Upper lobe of left lung (tissue), 6 donors: ENCODE measurements at regions not wholly inside any gene's neighbourhood (a gene's known extent, or its start where the extent isn't known, plus 50 kb on each side); places are given as distances from the start of the nearest gene placed in this dataset.

Experiments
- ATAC-seq, 2 donors: fragments of 200-7000 bp; cut with Tn5 transposase; one replicate each; pipeline ENCODE4 v1.9.1; 2022; ENCODE audit warnings: mild to moderate bottlenecking in 2 of 2, moderate library complexity in 2 of 2; ENCODE audit not compliant: low FRiP score in 2 of 2
- DNase-seq, 2 donors: peaks; one replicate each; pipeline ENCODE4 v3.0.0-alpha.2; 2019 to 2020
- H3K27ac ChIP-seq, 4 donors: fragments of 200-600 bp; sonication (generic); one replicate each; pipeline ENCODE4 v1.5.1; 2016 to 2019
- H3K27me3 ChIP-seq, 4 donors: fragments of 200-600 bp; sonication (generic); one replicate each; pipeline ENCODE4 v1.5.1; 2017 to 2019
- H3K36me3 ChIP-seq, 4 donors: fragments of 200-600 bp; sonication (generic); one replicate each; pipeline ENCODE4 v1.5.1; 2016 to 2019
- H3K4me1 ChIP-seq, 4 donors: fragments of 200-600 bp; sonication (generic); one replicate each; pipeline ENCODE4 v1.5.1; 2018 to 2019
- H3K4me3 ChIP-seq, 4 donors: fragments of 200-600 bp; sonication (generic); one replicate each; pipeline ENCODE4 v1.5.1; 2017 to 2019; ENCODE audit warnings: mild to moderate bottlenecking in 2 of 4, moderate library complexity in 1 of 4
- H3K9me3 ChIP-seq, 4 donors: fragments of 200-600 bp; sonication (generic); one replicate each; pipeline ENCODE4 v1.5.1; 2018 to 2019
- EP300 ChIP-seq, 4 donors: sonication (generic); formaldehyde crosslinking; IDR thresholded peaks; one replicate each; pipeline ENCODE4 v1.5.1; 2017; ENCODE audit warnings: antibody characterized with exemption in 4 of 4, control low read depth in 2 of 4
- POLR2A ChIP-seq, 4 donors: fragments of 450-650 bp; IDR thresholded peaks; one replicate each; pipeline ENCODE4 v1.5.1; 2016 to 2017; ENCODE audit warnings: antibody characterized with exemption in 4 of 4, mild to moderate bottlenecking in 2 of 4
- POLR2AphosphoS5 ChIP-seq, 2 donors: sonication (generic); formaldehyde crosslinking; IDR thresholded peaks; one replicate each; pipeline ENCODE4 v1.5.1; 2017; ENCODE audit warnings: antibody characterized with exemption in 2 of 2
- WGBS, 2 donors: methylation state at CpG; one replicate each; pipeline ENCODE4 v1.1.5; 2017 to 2018; 5-methylcytosine and 5-hydroxymethylcytosine counted together
- TF ChIP-seq, protein P1 (sequence below), 6 experiments: fragments of 450-650 bp in 4 of 6; fragments of 200-600 bp in 2 of 6; sonication (generic) in 2 of 6; IDR thresholded peaks; one replicate each; pipeline ENCODE4 v1.5.1; 2016 to 2019; ENCODE audit warnings: antibody characterized with exemption in 6 of 6
- donor health status: DM: no; HTN: no; CAD: no; lungs with moderate emphysema.
- donor health status: DM: no; HTN: yes; CAD: no; lungs with severe emphysema.

DNA sequence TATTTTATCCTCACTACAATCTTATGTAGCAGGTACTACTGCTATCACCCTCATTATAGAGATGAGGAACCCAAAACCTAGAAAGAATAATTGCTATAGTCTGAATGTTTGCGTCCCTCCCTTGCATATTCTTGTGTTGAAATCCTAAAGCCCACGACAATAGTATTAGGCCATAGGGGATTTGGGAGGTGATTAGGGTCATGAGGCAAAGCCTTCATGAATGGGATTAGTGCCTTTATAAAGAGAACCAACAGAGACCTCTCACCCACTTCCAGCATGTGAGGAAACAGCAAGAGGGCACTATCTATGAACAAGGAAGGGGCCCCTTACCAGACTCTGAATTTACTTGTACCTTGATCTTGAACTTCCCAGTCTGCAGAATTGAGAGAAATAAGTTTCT lies 500.3 kb upstream of the FAM98A start:
- H3K4me1 ChIP-seq = no peaks in the 10 kb centered on the region
- H3K9me3 ChIP-seq = no peaks in the 10 kb centered on the region
- TF ChIP-seq, protein P1, sequence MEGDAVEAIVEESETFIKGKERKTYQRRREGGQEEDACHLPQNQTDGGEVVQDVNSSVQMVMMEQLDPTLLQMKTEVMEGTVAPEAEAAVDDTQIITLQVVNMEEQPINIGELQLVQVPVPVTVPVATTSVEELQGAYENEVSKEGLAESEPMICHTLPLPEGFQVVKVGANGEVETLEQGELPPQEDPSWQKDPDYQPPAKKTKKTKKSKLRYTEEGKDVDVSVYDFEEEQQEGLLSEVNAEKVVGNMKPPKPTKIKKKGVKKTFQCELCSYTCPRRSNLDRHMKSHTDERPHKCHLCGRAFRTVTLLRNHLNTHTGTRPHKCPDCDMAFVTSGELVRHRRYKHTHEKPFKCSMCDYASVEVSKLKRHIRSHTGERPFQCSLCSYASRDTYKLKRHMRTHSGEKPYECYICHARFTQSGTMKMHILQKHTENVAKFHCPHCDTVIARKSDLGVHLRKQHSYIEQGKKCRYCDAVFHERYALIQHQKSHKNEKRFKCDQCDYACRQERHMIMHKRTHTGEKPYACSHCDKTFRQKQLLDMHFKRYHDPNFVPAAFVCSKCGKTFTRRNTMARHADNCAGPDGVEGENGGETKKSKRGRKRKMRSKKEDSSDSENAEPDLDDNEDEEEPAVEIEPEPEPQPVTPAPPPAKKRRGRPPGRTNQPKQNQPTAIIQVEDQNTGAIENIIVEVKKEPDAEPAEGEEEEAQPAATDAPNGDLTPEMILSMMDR (IDR thresholded peaks at IDR 0.05) = no peak
- TF ChIP-seq POLR2AphosphoS5 (IDR thresholded peaks at IDR 0.05) = no peak
- no peak for TF ChIP-seq EP300 (IDR thresholded peaks at IDR 0.05)
- TF ChIP-seq POLR2A (IDR thresholded peaks at IDR 0.05) = no peak
- no peak overlapping the region for H3K4me3 ChIP-seq
- no peak for DNase-seq
- H3K27ac ChIP-seq = no peak overlapping the region
- no peak for ATAC-seq
- H3K36me3 ChIP-seq = no peaks in the 10 kb centered on the region
- WGBS, 2 donors = 88 to 93% methylated on average over 2 of the region's 2 CpGs
- no peaks in the 10 kb centered on the region for H3K27me3 ChIP-seq

DNA sequence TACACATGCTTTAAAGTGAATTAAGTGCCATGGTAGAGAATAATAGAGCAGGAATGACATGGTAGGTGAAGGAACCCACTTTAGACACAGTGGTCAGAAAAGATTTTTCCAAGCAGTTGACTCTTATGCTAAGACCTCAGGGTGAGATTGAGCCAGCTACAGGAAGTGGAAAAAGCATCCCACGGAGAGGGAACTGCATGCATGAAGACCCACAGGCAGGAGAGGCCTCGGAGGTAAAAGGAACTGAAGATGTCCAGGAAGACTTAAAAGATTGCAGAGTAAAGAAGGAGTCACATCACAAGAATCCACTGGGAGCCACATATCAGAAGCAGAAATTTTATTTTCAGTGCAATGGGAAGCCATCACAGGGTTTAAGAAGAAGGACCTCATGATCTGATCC lies 499.2 kb upstream of the FAM98A start:
- no peak for ATAC-seq
- H3K4me1 ChIP-seq = no peaks in the 10 kb centered on the region
- H3K27me3 ChIP-seq = no peaks in the 10 kb centered on the region
- DNase-seq = no peak
- WGBS, 2 donors = 65 to 88% methylated on average over 2 of the region's 2 CpGs
- TF ChIP-seq, protein P1 (IDR thresholded peaks at IDR 0.05) = no peak
- no peak for TF ChIP-seq EP300 (IDR thresholded peaks at IDR 0.05)
- no peaks in the 10 kb centered on the region for H3K36me3 ChIP-seq
- H3K27ac ChIP-seq = no peak overlapping the region
- no peak overlapping the region for H3K4me3 ChIP-seq
- H3K9me3 ChIP-seq = no peaks in the 10 kb centered on the region

DNA sequence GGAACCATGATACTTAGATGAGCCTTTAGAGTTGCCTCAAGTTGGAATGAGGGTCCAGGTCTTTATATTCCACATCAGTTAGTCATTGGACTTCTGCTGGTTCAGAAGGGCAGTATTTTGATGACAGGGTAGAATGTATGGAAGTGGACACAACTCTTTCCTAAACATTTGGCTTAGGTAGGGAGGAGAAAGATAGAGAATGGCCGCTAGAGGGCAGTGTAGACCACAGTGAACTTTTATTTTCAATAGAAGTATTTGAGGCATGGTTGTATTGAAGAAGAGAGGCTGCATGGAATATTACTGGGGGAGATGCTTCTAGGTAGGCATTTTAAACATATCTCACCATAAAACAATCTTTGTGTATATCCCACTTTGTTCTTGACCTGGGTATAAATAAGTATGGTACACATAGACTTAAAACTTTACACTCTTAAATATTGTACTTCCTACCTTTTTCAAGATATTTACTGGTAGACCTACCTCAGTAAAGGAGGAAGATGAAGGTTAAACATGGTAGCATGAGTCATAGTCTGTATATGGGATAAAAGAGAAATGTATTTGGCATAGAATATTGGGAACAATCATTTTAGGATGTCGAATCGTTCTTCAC lies 497.6 kb upstream of the FAM98A start:
- ATAC-seq (peak; percentile 63), DNase-seq (peak in 1 of 2 donors; percentile 28)
- H3K27ac ChIP-seq = no peak overlapping the region
- no peak for TF ChIP-seq POLR2A (IDR thresholded peaks at IDR 0.05)
- TF ChIP-seq, protein P1 (IDR thresholded peaks at IDR 0.05) = peak; percentile 51 to 76 (median 66)
- no peak for TF ChIP-seq POLR2AphosphoS5 (IDR thresholded peaks at IDR 0.05)
- no peak for TF ChIP-seq EP300 (IDR thresholded peaks at IDR 0.05)
- 57 to 63% methylated on average over 3 of the region's 3 CpGs for WGBS, 2 donors
- no peaks in the 10 kb centered on the region for H3K9me3 ChIP-seq
- no peaks in the 10 kb centered on the region for H3K36me3 ChIP-seq
- no peak overlapping the region for H3K4me3 ChIP-seq
- no peaks in the 10 kb centered on the region for H3K4me1 ChIP-seq
- H3K27me3 ChIP-seq = no peaks in the 10 kb centered on the region

DNA sequence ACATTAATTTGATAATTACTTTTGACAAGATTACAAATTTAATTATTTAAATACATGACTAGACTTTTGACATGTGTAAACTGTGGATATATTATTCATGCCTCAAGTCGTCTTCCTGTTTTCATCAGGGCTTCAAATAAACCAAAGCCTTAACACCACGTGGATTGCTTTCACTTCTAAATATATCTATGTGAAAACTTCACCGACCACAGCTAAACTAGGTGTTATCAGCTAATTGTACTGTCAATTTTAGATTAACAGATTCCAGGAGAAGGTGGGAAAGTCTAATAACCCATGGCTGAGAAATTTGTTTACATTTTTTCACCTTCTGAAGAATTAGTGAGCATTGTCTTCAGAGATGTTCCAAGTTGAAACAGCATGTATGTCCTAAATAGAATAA lies 494.7 kb upstream of the FAM98A start:
- H3K4me3 ChIP-seq = no peak overlapping the region
- H3K27ac ChIP-seq = no peak overlapping the region
- TF ChIP-seq POLR2AphosphoS5 (IDR thresholded peaks at IDR 0.05) (no peak), POLR2A (IDR thresholded peaks at IDR 0.05) (no peak), EP300 (IDR thresholded peaks at IDR 0.05) (no peak)
- TF ChIP-seq, protein P1 (IDR thresholded peaks at IDR 0.05) = no peak
- no peaks in the 10 kb centered on the region for H3K4me1 ChIP-seq
- no peaks in the 10 kb centered on the region for H3K27me3 ChIP-seq
- H3K36me3 ChIP-seq = no peaks in the 10 kb centered on the region
- H3K9me3 ChIP-seq = no peaks in the 10 kb centered on the region
- ATAC-seq = no peak
- DNase-seq = no peak
- WGBS, 2 donors = 23 to 31% methylated on average over 3 of the region's 3 CpGs

DNA sequence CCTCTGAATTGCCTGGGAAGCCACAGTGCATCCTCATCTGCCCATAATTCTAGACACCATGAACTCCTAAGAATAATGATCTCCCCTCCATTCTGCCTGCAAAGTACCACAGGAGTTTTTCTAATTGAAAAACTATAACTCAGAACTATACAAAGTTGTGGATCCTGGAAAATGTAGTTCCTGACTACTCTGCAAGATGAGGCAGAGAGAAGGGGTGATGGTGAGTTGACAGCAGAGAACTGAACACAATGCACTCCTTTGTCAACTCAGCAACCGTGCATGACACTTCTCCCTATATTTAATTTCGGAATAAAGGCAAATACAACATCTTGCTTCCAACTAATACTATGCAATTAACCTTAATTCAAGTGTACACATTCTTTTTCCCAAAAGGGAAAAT lies 471.1 kb upstream of the FAM98A start:
- no peak for TF ChIP-seq POLR2A (IDR thresholded peaks at IDR 0.05)
- no peak for TF ChIP-seq EP300 (IDR thresholded peaks at IDR 0.05)
- TF ChIP-seq, protein P1 (IDR thresholded peaks at IDR 0.05) = no peak
- no peak for TF ChIP-seq POLR2AphosphoS5 (IDR thresholded peaks at IDR 0.05)
- WGBS, 2 donors = 82 to 85% methylated on average over 2 of the region's 2 CpGs
- no peaks in the 10 kb centered on the region for H3K36me3 ChIP-seq

More for the DNA sequence above, 471.1 kb upstream of the FAM98A start:
- no peaks in the 10 kb centered on the region for H3K27me3 ChIP-seq
- no peak overlapping the region for H3K27ac ChIP-seq
- no peak for ATAC-seq
- no peaks in the 10 kb centered on the region for H3K4me1 ChIP-seq
- H3K4me3 ChIP-seq = no peak overlapping the region
- H3K9me3 ChIP-seq = no peaks in the 10 kb centered on the region
- no peak for DNase-seq
